ENCODE measurements at regions not wholly inside any gene's neighbourhood (a gene's known extent, or its start where the extent isn't known, plus 50 kb on each side); places are given as distances from the start of the nearest gene placed in this dataset.
A peak's percentile ranks its signal among the peaks of the same experiment; 100 is the strongest.
"Not testable (repeated sequence)": the region's sequence is repeated elsewhere in the genome, so short reads cannot be mapped to it uniquely, and the experiment has no call there.

DNA sequence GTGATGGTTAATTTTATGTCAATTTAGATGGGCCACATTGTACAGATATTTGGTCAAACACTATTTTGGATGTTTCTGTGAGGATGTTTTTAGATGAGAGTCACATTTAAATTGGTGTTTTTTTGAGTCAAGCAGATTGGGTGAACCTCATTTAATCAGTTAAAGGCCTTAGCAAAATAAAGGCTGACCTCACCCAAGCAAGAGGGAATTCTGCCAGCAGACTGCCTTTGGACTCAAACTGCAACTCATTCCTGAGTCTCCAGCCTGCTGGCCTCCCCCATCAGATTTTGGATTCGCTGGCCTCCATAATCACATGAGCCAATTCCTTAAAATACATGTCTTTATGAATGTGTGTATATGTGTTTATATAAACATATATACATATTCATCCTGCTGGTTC, 282.7 kb upstream of the POU5F2 start:
- peaks cover 51 to 92% (median 62%) of the 10 kb centered on the region in 3 donors for H3K36me3 Mint-ChIP-seq
- H3K9me3 Mint-ChIP-seq = peaks cover 0 to 22% (median 10%) of the 10 kb centered on the region in 9 donors
- no peak overlapping the region for H3K27ac Mint-ChIP-seq
- ATAC-seq = no peak
- POLR2A ChIA-PET = no interaction called here
- peaks cover 0 to 3% (median 2%) of the 10 kb centered on the region in 4 donors for H3K4me1 Mint-ChIP-seq
- H3K27me3 Mint-ChIP-seq = no peaks in the 10 kb centered on the region
- no peak overlapping the region for H3K4me3 Mint-ChIP-seq
- no peak for DNase-seq

DNA sequence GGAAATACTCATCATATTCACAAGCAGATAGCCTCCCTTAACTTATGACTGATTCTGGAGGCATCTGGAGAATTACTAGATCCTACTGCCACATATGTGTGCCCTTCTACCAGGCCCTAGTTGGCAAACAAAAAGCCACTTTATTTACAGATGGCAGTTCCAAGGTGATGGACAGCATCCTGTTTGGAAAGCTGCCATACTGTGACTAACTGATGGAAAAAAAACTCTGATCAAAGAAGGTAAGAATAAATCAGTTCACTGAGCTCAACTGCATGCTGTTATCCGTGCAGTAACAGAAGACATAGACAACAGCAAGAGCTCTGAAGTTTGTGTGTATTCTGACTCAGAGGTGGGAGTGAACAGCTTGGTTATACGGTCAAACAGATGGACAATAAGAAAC, 279.8 kb upstream of the POU5F2 start:
- Mint-ChIP-seq H3K4me3 (no peak overlapping the region), H3K4me1 (peaks cover 0 to 3% (median 1%) of the 10 kb centered on the region in 4 donors), H3K36me3 (peaks cover 71 to 99% (median 76%) of the 10 kb centered on the region in 3 donors), H3K27me3 (no peaks in the 10 kb centered on the region), H3K9me3 (peaks cover 2 to 51% (median 31%) of the 10 kb centered on the region in 9 donors), H3K27ac (peak overlapping the region in 1 of 10 donors; percentile 20)
- DNase-seq (no peak), ATAC-seq (no peak)
- POLR2A ChIA-PET = no interaction called here

GRCh38 chr5:94017579-94017978, 276.2 kb upstream of the POU5F2 start:
- Mint-ChIP-seq H3K27me3 (no peaks in the 10 kb centered on the region), H3K27ac (no peak overlapping the region)
- ATAC-seq = no peak

GRCh38 chr5:94010814-94011213, 269.4 kb upstream of the POU5F2 start:
- ATAC-seq (no peak), DNase-seq (no peak)
- H3K9me3 Mint-ChIP-seq = peaks cover 9 to 36% (median 25%) of the 10 kb centered on the region in 9 donors
- peaks cover 42 to 57% (median 44%) of the 10 kb centered on the region in 3 donors for H3K36me3 Mint-ChIP-seq
- POLR2A ChIA-PET = no interaction called here
- no peak overlapping the region for H3K4me3 Mint-ChIP-seq
- H3K4me1 Mint-ChIP-seq = peaks cover 0 to 10% (median 6%) of the 10 kb centered on the region in 4 donors
- H3K27ac Mint-ChIP-seq = no peak overlapping the region
- H3K27me3 Mint-ChIP-seq = no peaks in the 10 kb centered on the region

More at GRCh38 chr5:94017579-94017978, 276.2 kb upstream of the POU5F2 start:
- no peak for DNase-seq
- Mint-ChIP-seq H3K9me3 (peaks cover 18 to 74% (median 48%) of the 10 kb centered on the region in 9 donors), H3K4me3 (no peak overlapping the region), H3K36me3 (peaks cover 83 to 91% (median 89%) of the 10 kb centered on the region in 3 donors), H3K4me1 (peaks cover 0 to 2% (median 0%) of the 10 kb centered on the region in 4 donors)
- POLR2A ChIA-PET = no interaction called here

GRCh38 chr5:94009161-94009560, 267.8 kb upstream of the POU5F2 start:
- DNase-seq (no peak), ATAC-seq (no peak)
- Mint-ChIP-seq H3K4me1 (peaks cover 0 to 10% (median 7%) of the 10 kb centered on the region in 4 donors), H3K27ac (no peak overlapping the region), H3K9me3 (peaks cover under 1 to 21% (median 10%) of the 10 kb centered on the region in 9 donors), H3K4me3 (no peak overlapping the region), H3K36me3 (peaks cover 25 to 52% (median 36%) of the 10 kb centered on the region in 3 donors), H3K27me3 (no peaks in the 10 kb centered on the region)
- POLR2A ChIA-PET = no interaction called here

DNA sequence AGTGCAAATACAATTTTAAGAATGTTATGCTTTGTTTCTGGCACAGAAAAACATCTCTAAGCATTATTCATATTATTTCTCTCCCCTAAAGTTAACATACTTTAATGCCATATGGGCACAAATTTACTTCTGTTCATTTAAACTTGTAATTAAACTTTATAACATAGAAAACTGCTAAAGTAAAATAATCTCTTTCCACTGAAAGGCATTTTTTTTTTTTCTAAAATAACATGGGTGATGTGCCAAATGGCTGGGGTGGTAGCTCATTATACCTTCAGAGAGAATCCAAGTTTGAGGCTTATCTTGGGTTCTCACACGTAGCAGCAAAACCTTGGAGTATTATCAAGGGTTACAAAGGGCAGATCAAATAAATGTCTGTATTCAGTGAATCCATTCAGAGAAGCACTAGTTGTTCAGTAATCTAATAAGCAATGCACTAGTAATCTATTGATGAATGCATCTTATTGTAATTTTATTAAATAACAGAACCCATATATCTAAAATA, 257.6 kb upstream of the POU5F2 start:
- Mint-ChIP-seq H3K4me1 (peaks cover 8 to 26% (median 18%) of the 10 kb centered on the region in 4 donors), H3K27me3 (no peaks in the 10 kb centered on the region), H3K4me3 (no peak overlapping the region), H3K9me3 (peaks cover 0 to 18% (median 8%) of the 10 kb centered on the region in 9 donors), H3K36me3 (peaks cover 23 to 39% (median 26%) of the 10 kb centered on the region in 3 donors), H3K27ac (peak overlapping the region in 1 of 10 donors; percentile 6)
- DNase-seq (no peak), ATAC-seq (no peak)
- POLR2A ChIA-PET = no interaction called here

DNA sequence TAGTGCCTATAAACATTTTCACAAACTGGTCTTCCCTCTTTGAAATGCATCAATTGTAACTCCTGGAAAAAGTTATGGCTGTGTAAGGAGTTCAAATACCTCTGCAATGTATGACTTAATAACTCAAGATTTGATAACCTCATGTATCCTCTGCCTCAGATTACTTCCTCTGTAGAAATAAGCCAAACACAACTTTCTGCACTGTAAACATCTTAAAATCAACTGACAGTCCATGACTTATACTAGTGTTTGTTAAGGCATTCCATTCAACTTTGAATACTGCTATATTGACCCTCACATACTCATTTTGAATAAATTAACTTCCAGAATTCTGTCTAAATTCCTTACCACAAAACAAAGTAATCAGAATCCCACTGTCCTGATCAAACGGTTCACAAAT, 256.2 kb upstream of the POU5F2 start:
- Mint-ChIP-seq H3K4me3 (no peak overlapping the region), H3K27ac (peak overlapping the region in 1 of 10 donors; percentile 0), H3K36me3 (peaks cover 20 to 32% (median 25%) of the 10 kb centered on the region in 3 donors), H3K27me3 (no peaks in the 10 kb centered on the region), H3K9me3 (peaks cover 0 to 18% (median 8%) of the 10 kb centered on the region in 9 donors), H3K4me1 (peaks cover 8 to 26% (median 18%) of the 10 kb centered on the region in 4 donors)
- DNase-seq (no peak), ATAC-seq (no peak)
- POLR2A ChIA-PET = no interaction called here

DNA sequence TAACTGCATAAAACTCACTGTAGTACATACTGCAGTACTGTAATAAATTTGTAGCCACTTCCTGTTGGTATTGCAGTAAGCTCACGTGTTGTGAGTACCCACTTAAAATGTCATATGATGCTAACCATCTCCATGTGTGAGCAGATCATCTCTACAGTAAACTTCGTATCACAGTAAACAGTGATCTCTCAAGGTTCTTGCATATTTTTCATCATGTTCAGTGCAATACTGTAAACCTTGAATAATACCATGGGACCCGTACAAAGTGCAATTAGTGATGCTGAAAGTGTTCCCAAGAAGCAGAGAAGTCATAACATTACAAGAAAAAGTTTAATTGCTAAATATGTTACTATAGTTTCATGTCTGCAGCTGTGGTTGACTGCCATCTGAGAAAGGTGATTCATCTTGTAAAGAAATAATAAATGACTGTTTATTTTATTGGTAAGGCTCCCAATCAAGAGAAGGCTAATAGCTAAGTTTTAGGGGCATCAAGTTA, 253.8 kb upstream of the POU5F2 start:
- Mint-ChIP-seq H3K27ac (no peak overlapping the region), H3K4me3 (no peak overlapping the region), H3K27me3 (no peaks in the 10 kb centered on the region), H3K4me1 (peaks cover 11 to 38% (median 30%) of the 10 kb centered on the region in 4 donors), H3K36me3 (peaks cover under 1 to 23% (median 12%) of the 10 kb centered on the region in 3 donors), H3K9me3 (no peaks in the 10 kb centered on the region)
- ATAC-seq (peak in 1 of 2 donors; percentile 62), DNase-seq (no peak)
- POLR2A ChIA-PET = no interaction called here

- Mint-ChIP-seq H3K4me1 (peaks cover 9 to 38% (median 30%) of the 10 kb centered on the region in 4 donors), H3K27ac (no peak overlapping the region), H3K9me3 (peaks cover 0 to 5% (median 0%) of the 10 kb centered on the region in 9 donors), H3K27me3 (no peaks in the 10 kb centered on the region), H3K4me3 (no peak overlapping the region), H3K36me3 (peaks cover 7 to 27% (median 20%) of the 10 kb centered on the region in 3 donors)
- DNase-seq (no peak), ATAC-seq (no peak)
- POLR2A ChIA-PET = no interaction called here
Observed at GRCh38 chr5:93993161-93993560, 251.8 kb upstream of the POU5F2 start.

DNA sequence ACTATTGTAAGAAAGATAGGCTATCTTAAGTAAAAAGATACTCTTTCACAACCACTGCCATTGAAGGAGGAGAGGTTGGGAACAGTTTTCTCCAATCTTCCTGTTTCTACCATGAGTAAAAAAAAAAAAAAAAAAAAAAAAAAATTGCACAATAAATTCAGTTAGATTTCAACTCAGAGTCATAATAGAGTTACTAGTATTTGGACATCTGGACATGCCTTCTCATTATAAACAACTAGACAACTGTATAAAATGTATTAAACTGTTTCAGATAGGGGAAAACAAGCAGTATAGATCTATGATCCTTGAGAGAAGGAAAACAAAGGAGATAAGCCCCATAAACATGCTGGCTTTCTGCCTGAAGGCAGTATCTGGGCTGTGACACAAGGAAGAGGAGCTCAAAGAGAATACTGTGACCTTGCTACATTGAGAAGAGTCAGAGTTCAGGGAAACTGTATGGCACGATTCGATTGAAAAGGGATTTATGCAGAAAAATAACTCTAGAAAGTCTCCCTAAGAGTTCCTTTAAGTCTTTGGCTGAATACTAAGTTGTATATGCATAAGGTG, 249.2 kb upstream of the POU5F2 start:
- POLR2A ChIA-PET = no interaction called here
- Mint-ChIP-seq H3K27ac (peak overlapping the region in 1 of 10 donors; percentile 1), H3K36me3 (peaks cover 15 to 36% (median 20%) of the 10 kb centered on the region in 3 donors), H3K4me3 (no peak overlapping the region), H3K27me3 (no peaks in the 10 kb centered on the region), H3K4me1 (peaks cover 12 to 25% (median 21%) of the 10 kb centered on the region in 4 donors), H3K9me3 (peaks cover 0 to 14% (median 10%) of the 10 kb centered on the region in 9 donors)
- ATAC-seq = no peak
- no peak for DNase-seq

GRCh38 chr5:93985940-93986570, 244.7 kb upstream of the POU5F2 start:
- H3K27ac Mint-ChIP-seq, ATAC-seq, DNase-seq, POLR2A ChIA-PET, H3K4me1 Mint-ChIP-seq, H3K4me3 Mint-ChIP-seq, H3K27me3 Mint-ChIP-seq: not testable (repeated sequence)
- H3K9me3 Mint-ChIP-seq = peaks cover 0 to 15% (median 12%) of the 10 kb centered on the region in 9 donors
- peaks cover 32 to 51% (median 36%) of the 10 kb centered on the region in 3 donors for H3K36me3 Mint-ChIP-seq

GRCh38 chr5:93978222-93978621, 236.8 kb upstream of the POU5F2 start:
- Mint-ChIP-seq H3K27ac (no peak overlapping the region), H3K4me1 (peaks cover 0 to 9% (median 3%) of the 10 kb centered on the region in 4 donors), H3K36me3 (peaks cover 50 to 73% (median 67%) of the 10 kb centered on the region in 3 donors), H3K4me3 (no peak overlapping the region), H3K27me3 (no peaks in the 10 kb centered on the region), H3K9me3 (peaks cover 19 to 68% (median 42%) of the 10 kb centered on the region in 9 donors)
- POLR2A ChIA-PET = no interaction called here
- ATAC-seq = no peak
- DNase-seq = no peak

- ATAC-seq (no peak), DNase-seq (no peak)
- Mint-ChIP-seq H3K27me3 (no peaks in the 10 kb centered on the region), H3K27ac (peak overlapping the region in 1 of 10 donors; percentile 8), H3K9me3 (peaks cover 0 to 20% (median 9%) of the 10 kb centered on the region in 9 donors), H3K36me3 (peaks cover 19 to 62% (median 58%) of the 10 kb centered on the region in 3 donors), H3K4me3 (no peak overlapping the region), H3K4me1 (peaks cover 4 to 24% (median 8%) of the 10 kb centered on the region in 4 donors)
- POLR2A ChIA-PET = no interaction called here
Observed at GRCh38 chr5:93967923-93968322, 226.5 kb upstream of the POU5F2 start.
